SK-N-SH (cell line): ENCODE measurements at regions not wholly inside any gene's neighbourhood (a gene's known extent, or its start where the extent isn't known, plus 50 kb on each side); places are given as distances from the start of the nearest gene placed in this dataset.

ENCODE experiments used
- ELF1 ChIP-seq: IDR thresholded peaks from 2 replicates; pipeline ENCODE4 v1.4.0; 2012
- GABPA ChIP-seq: IDR thresholded peaks from 2 replicates; pipeline ENCODE4 v1.4.0; 2012; ENCODE audit warnings: low read depth, mild to moderate bottlenecking
- IRF3 ChIP-seq: fragments of 150-350 bp; IDR thresholded peaks from 2 replicates; pipeline ENCODE4 v1.6.1; 2016; ENCODE audit warnings: mild to moderate bottlenecking, low read depth, low read length
- RAD21 ChIP-seq: IDR thresholded peaks from 2 replicates; pipeline ENCODE4 v1.6.1; 2012; ENCODE audit warnings: mild to moderate bottlenecking, low read length
- REST ChIP-seq: IDR thresholded peaks from 2 replicates; pipeline ENCODE4 v1.6.1; 2012; ENCODE audit warnings: mild to moderate bottlenecking, low read depth, low read length, moderate library complexity
- RXRA ChIP-seq: IDR thresholded peaks from 2 replicates; pipeline ENCODE4 v1.4.0; 2012; ENCODE audit warnings: low read depth, mild to moderate bottlenecking, borderline replicate concordance
- SIN3A ChIP-seq: IDR thresholded peaks from 2 replicates; pipeline ENCODE4 v1.6.1; 2012; ENCODE audit warnings: low read depth, mild to moderate bottlenecking, low read length, moderate library complexity, borderline replicate concordance
- TAF1 ChIP-seq: IDR thresholded peaks from 2 replicates; pipeline ENCODE4 v1.6.1; 2012; ENCODE audit warnings: low read depth, mild to moderate bottlenecking, low read length, moderate library complexity, borderline replicate concordance
- TF ChIP-seq, protein P1 (sequence below): fragments of 200-600 bp; sonication (generic); IDR thresholded peaks from 2 replicates; pipeline ENCODE4 v1.6.1; 2017; ENCODE audit warnings: antibody characterized with exemption, mild to moderate bottlenecking, moderate library complexity
- TF ChIP-seq, protein P2 (sequence below): IDR thresholded peaks from 2 replicates; pipeline ENCODE4 v1.4.0; 2012; ENCODE audit warnings: low read depth

DNA sequence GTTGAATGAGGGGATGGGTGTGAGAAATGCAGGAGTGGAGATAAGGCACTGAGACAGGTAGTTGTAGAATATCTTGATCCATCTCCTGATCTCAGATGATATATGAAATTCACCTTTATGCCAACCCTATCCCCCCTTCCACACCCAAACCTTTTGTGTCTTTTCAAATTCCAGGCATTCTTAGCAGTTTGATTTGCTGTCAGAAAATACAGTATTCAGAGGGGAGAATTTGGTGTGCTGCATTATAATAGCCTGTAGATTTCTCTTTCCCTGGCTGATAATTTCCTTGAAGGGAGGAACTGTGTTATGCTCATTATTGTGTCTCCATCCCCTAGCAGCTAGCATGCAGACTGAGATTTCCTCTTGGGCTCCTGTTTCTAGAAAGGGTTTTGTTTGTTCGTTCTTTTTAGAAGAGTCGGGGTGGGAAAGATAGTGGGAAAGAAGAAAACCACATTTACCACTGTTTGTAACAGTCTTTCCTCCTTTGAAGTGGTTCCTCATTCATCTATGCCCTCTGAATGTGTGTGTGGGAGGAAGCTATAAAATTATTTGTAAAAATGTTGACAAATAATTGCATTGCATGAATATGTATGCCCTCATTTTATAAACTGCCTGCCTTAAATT, 373.4 kb downstream of the DIPK2A start:
- TF ChIP-seq SIN3A (no peak), ELF1 (no peak), TAF1 (no peak), RAD21 (no peak), IRF3 (no peak), GABPA (no peak), REST (no peak), RXRA (no peak)
- TF ChIP-seq, protein P1, sequence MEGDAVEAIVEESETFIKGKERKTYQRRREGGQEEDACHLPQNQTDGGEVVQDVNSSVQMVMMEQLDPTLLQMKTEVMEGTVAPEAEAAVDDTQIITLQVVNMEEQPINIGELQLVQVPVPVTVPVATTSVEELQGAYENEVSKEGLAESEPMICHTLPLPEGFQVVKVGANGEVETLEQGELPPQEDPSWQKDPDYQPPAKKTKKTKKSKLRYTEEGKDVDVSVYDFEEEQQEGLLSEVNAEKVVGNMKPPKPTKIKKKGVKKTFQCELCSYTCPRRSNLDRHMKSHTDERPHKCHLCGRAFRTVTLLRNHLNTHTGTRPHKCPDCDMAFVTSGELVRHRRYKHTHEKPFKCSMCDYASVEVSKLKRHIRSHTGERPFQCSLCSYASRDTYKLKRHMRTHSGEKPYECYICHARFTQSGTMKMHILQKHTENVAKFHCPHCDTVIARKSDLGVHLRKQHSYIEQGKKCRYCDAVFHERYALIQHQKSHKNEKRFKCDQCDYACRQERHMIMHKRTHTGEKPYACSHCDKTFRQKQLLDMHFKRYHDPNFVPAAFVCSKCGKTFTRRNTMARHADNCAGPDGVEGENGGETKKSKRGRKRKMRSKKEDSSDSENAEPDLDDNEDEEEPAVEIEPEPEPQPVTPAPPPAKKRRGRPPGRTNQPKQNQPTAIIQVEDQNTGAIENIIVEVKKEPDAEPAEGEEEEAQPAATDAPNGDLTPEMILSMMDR = no peak
- TF ChIP-seq, protein P2, sequence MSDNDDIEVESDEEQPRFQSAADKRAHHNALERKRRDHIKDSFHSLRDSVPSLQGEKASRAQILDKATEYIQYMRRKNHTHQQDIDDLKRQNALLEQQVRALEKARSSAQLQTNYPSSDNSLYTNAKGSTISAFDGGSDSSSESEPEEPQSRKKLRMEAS = no peak
